Right lobe of liver (tissue), 6 donors: ENCODE measurements at regions not wholly inside any gene's neighbourhood (a gene's known extent, or its start where the extent isn't known, plus 50 kb on each side); places are given as distances from the start of the nearest gene placed in this dataset.
"Not testable (repeated sequence)": the region's sequence is repeated elsewhere in the genome, so short reads cannot be mapped to it uniquely, and the experiment has no call there.

Source experiments
- ATAC-seq, 4 donors: fragments of 200-7000 bp; cut with Tn5 transposase; one replicate each; pipeline ENCODE4 v1.9.1; 2020; ENCODE audit warnings: mild to moderate bottlenecking in 4 of 4, moderate library complexity in 4 of 4
- DNase-seq, 3 donors: peaks; one replicate each; pipeline ENCODE4 v3.0.0-alpha.2; 2020
- H3K27ac ChIP-seq, 3 donors: fragments of 200-600 bp; one replicate each; pipeline ENCODE4 v1.8.0; 2022
- H3K27me3 ChIP-seq, 2 donors: fragments of 200-600 bp; one replicate each; pipeline ENCODE4 v1.8.0; 2022
- H3K36me3 ChIP-seq, 4 donors: fragments of 200-600 bp; sonication (generic) in 1 of 4; one replicate each; pipeline versions ENCODE4 v1.5.1 to v1.8.0; 2017 to 2022; ENCODE audit warnings: control low read depth in 1 of 4
- H3K4me1 ChIP-seq, 4 donors: fragments of 200-600 bp; sonication (generic) in 1 of 4; one replicate each; pipeline versions ENCODE4 v1.5.1 to v1.8.0; 2017 to 2022; ENCODE audit warnings: control low read depth in 1 of 4
- H3K4me3 ChIP-seq, 3 donors: fragments of 200-600 bp; one replicate each; pipeline ENCODE4 v1.8.0; 2022
- H3K9me3 ChIP-seq, 4 donors: fragments of 200-600 bp; sonication (generic) in 1 of 4; one replicate each; pipeline versions ENCODE4 v1.5.1 to v1.8.0; 2017 to 2022; ENCODE audit warnings: control low read depth in 1 of 4
- WGBS: methylation state at CpG from one replicate; pipeline ENCODE4 v1.1.6; 2018; ENCODE audit warnings: low coverage, low lambda C conversion rate; ENCODE audit not compliant: insufficient coverage; ENCODE audit errors: missing lambda C conversion rate; 5-methylcytosine and 5-hydroxymethylcytosine counted together
- intact Hi-C, 2 donors: fragments of 100-400 bp; cut with DNase I; formaldehyde crosslinking; loops; one replicate each; pipeline versions ENCODE4 v1.11.2 to v1.14.1; 2022
- small RNA-seq, 2 experiments: library from RNA; depleted of rRNA; stranded (forward); fragments of <200 nt; gene quantifications; one replicate each; pipeline ENCODE3, GENCODE V24; 2016
- donor health status: DM: no; HTN: yes; CAD: no.
- donor health status: DM: no; HTN: no; CAD: no.
- donor health status: DM: no; HTN: no; CAD: no.
- donor health status: DM: no; HTN: yes; CAD: no.
- donor health status: DM: no; HTN: yes; CAD: no.

DNA sequence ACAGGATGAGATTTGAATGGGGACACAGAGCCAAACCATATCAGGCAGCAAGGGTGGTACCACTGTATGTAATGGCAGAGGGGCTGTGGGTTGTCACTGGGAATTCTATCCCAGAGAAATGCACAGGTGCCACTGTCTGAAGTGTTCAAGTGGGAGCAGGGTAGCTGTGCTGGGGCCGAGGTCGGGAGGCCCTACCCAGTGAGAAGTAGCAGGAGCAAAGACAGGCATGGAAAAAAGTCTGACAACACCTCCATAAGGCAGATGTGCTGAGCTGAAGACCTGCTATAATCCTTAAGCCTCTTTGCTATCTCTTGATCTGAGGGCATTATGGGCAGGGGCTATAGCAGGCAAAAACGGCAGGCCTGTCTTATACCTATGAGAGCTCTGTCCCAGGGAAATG is 86.9 kb upstream of the ANKRD20A1 start:
- H3K36me3 ChIP-seq, H3K4me3 ChIP-seq, H3K27me3 ChIP-seq, DNase-seq, H3K9me3 ChIP-seq, H3K4me1 ChIP-seq, intact Hi-C loops, H3K27ac ChIP-seq: not testable (repeated sequence)
- no CpG with 5 or more reads among the region's 3 CpGs for WGBS
- ATAC-seq = peak in 2 of 4 donors; percentile 28 to 45

GRCh38 chr9:67800170-67800569 is 58.6 kb upstream of the ANKRD20A1 start:
- H3K27ac ChIP-seq, H3K4me1 ChIP-seq, intact Hi-C loops, ATAC-seq, H3K36me3 ChIP-seq, H3K9me3 ChIP-seq, H3K4me3 ChIP-seq, H3K27me3 ChIP-seq: not testable (repeated sequence)
- DNase-seq = peak in 1 of 3 donors; percentile 17
- 68% methylated on average over 5 of the region's 7 CpGs for WGBS

Small RNA genes in the stretch of these regions (small RNA-seq; reads per million reads assigned to genes)
- gene AL627230.1 = 0 reads per million in 2 experiments
- 0 reads per million in 2 experiments for gene AL627230.3
- 0 reads per million in 2 experiments for gene AL627230.5
- 0 reads per million in 2 experiments for gene AL627230.6
- gene AL627230.8 = 0 reads per million in 2 experiments
- gene FAM27B = 0 reads per million in 2 experiments
- 0 reads per million in 2 experiments for gene RF00156
- gene RN7SL787P = 0 reads per million in 2 experiments
